Transverse colon (tissue), 4 donors: ENCODE measurements at regions not wholly inside any gene's neighbourhood (a gene's known extent, or its start where the extent isn't known, plus 50 kb on each side); places are given as distances from the start of the nearest gene placed in this dataset.

Experiments
- DNase-seq: peaks from one replicate; pipeline ENCODE4 v3.0.0-alpha.2; 2019
- H3K27ac ChIP-seq, 4 donors: fragments of 200-600 bp; sonication (generic); 2 replicates each; pipeline ENCODE4 v1.5.1; 2016 to 2018; ENCODE audit warnings: inconsistent platforms in 4 of 4
- H3K27me3 ChIP-seq: fragments of 200-600 bp; sonication (generic); 2 replicates; pipeline ENCODE4 v1.5.1; 2017; ENCODE audit warnings: inconsistent platforms
- H3K36me3 ChIP-seq, 4 donors: fragments of 200-600 bp; sonication (generic); 2 replicates each; pipeline ENCODE4 v1.5.1; 2017 to 2019; ENCODE audit warnings: inconsistent platforms in 4 of 4
- H3K4me1 ChIP-seq, 4 donors: fragments of 200-600 bp; sonication (generic); 2 replicates each; pipeline ENCODE4 v1.5.1; 2017 to 2020; ENCODE audit warnings: inconsistent platforms in 4 of 4
- H3K4me3 ChIP-seq, 4 donors: fragments of 200-600 bp; sonication (generic); 1 replicate in 1 of 4; 2 replicates in 3 of 4; pipeline versions ENCODE4 v1.5.1 to v1.6.1; 2017 to 2019; ENCODE audit warnings: inconsistent platforms in 4 of 4
- H3K9me3 ChIP-seq, 2 donors: fragments of 200-600 bp; sonication (generic); 2 replicates each; pipeline ENCODE4 v1.5.1; 2017 to 2019; ENCODE audit warnings: inconsistent platforms in 2 of 2
- CTCF ChIP-seq, 5 experiments: fragments of 200-600 bp in 3 of 5; fragments of 450-650 bp in 2 of 5; sonication (generic) in 3 of 5; IDR thresholded peaks; 1 replicate in 2 of 5; 2 replicates in 3 of 5; pipeline ENCODE4 v1.5.1; 2016 to 2017; ENCODE audit warnings: antibody characterized with exemption in 5 of 5, inconsistent platforms in 3 of 5, mild to moderate bottlenecking in 2 of 5, moderate library complexity in 1 of 5
- EP300 ChIP-seq: sonication (generic); formaldehyde crosslinking; IDR thresholded peaks from one replicate; pipeline ENCODE4 v1.6.1; 2017; ENCODE audit warnings: antibody characterized with exemption, low read depth
- POLR2A ChIP-seq: fragments of 450-650 bp; IDR thresholded peaks from one replicate; pipeline ENCODE4 v1.6.1; 2016; ENCODE audit warnings: antibody characterized with exemption, mild to moderate bottlenecking, moderate library complexity
- POLR2AphosphoS5 ChIP-seq, 3 donors: sonication (generic); formaldehyde crosslinking; IDR thresholded peaks; one replicate each; pipeline ENCODE4 v1.6.1; 2016; ENCODE audit warnings: antibody characterized with exemption in 3 of 3
- WGBS, 2 donors: methylation state at CpG; one replicate each; pipeline ENCODE4 v1.1.5; 2018; ENCODE audit warnings: low coverage in 1 of 2; 5-methylcytosine and 5-hydroxymethylcytosine counted together
- in situ Hi-C, 4 donors: fragments of 200-750 bp; cut with MboI; loops; one replicate each; pipeline versions ENCODE4 v1.15.0 to v1.15.1; 2017; ENCODE audit warnings: low sequenced_read_pairs in 3 of 4, low pct_ligation_motif_present in 1 of 4, low pct_unique_long_range_greater_than_20kb in 1 of 4
- intact Hi-C: fragments of 100-400 bp; cut with DNase I; formaldehyde crosslinking; loops from one replicate; pipeline ENCODE4 v1.15.1; 2023; ENCODE audit warnings: low total_unique reads

GRCh38 chr2:71965530-71965929 lies 182.1 kb downstream of the CYP26B1 start:
- intact Hi-C loops, result no loop called here
- Histone ChIP-seq H3K4me3 (no peak overlapping the region), H3K9me3 (no peaks in the 10 kb centered on the region), H3K27me3 (no peaks in the 10 kb centered on the region), H3K4me1 (peaks cover 0 to 2% (median 0%) of the 10 kb centered on the region in 4 donors), H3K27ac (no peak overlapping the region), H3K36me3 (no peaks in the 10 kb centered on the region)
- in situ Hi-C loops, result no loop called here
- TF ChIP-seq POLR2A (no peak), POLR2AphosphoS5 (IDR thresholded peaks at IDR 0.05) (no peak), CTCF (IDR thresholded peaks at IDR 0.05) (no peak), EP300 (no peak)
- 48 to 69% methylated on average over 1 of the region's 1 CpG for WGBS, 2 donors
- DNase-seq, result no peak

DNA sequence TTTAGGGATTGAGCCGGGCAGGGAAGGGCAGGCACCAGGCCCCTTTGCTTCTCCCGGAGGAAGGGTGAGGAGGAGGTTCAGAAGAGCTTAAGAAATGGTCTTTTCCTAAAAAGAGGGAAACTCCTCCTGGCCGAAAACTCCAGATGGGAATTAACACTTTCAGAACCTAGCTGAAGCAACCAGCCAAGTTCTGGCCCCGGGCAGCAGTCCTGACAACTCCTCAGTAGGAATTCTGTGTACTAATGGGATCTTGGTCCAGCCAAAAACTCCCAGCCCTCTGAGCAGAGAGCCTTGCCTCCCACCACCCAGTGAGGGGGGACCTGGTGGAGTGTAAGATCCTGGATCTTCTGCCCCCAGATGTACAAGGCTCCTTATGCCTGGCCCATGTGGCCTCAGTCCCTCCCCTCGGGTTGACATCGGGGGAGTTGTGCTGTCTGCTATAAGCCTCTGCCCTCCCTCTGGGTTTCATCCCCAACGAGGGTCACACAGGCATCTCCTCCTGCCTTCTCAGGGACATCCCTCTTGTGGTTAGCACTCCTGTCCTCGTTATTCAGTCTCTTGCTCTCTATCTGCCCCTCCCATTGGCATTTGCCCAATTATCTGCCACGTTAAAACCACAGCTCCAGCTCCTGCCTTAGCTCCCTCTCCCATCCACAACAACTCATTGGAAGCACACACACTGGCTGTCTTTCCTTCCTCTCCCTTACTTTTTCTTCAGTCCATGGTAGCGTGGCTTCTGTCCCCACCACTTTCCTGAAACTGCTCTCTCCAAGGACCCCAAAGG lies 184.6 kb downstream of the CYP26B1 start:
- in situ Hi-C loops (no loop called here), intact Hi-C loops (no loop called here)
- 50 to 58% methylated on average over 6 to 10 of the region's 10 CpGs for WGBS, 2 donors
- Histone ChIP-seq H3K4me3 (no peak overlapping the region), H3K9me3 (peaks cover 9 to 12% of the 10 kb centered on the region in 2 donors), H3K27me3 (no peaks in the 10 kb centered on the region), H3K4me1 (peaks cover 0 to 2% (median 0%) of the 10 kb centered on the region in 4 donors), H3K27ac (no peak overlapping the region), H3K36me3 (no peaks in the 10 kb centered on the region)
- DNase-seq, result no peak
- TF ChIP-seq POLR2A, result no peak
- TF ChIP-seq POLR2AphosphoS5 (IDR thresholded peaks at IDR 0.05), result no peak
- TF ChIP-seq CTCF (IDR thresholded peaks at IDR 0.05), result no peak
- TF ChIP-seq EP300, result no peak

DNA sequence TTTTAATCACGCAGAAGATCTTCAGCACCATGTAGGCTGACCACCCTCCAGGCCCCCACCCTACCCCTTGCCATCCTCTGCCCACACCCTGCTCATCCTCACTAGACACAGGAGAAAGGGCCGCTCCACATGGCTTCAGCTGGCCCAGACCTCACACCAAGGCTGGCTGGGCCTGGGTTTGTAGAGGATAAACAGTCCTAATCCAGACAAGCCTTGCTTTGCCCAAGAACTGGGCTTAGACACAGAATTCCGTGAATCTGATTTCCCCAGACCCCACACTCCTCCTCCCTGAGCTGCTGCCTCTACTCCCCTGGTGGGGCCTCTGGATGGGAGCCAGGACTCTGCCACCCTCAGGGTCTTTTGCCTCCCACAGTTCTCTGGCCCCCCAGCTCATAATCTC lies 185.3 kb downstream of the CYP26B1 start:
- TF ChIP-seq CTCF (IDR thresholded peaks at IDR 0.05) (no peak), POLR2AphosphoS5 (IDR thresholded peaks at IDR 0.05) (no peak), EP300 (no peak), POLR2A (no peak)
- WGBS, 2 donors, result 62 to 100% methylated on average over 1 to 3 of the region's 3 CpGs
- Histone ChIP-seq H3K4me3 (no peak overlapping the region), H3K36me3 (no peaks in the 10 kb centered on the region), H3K27ac (no peak overlapping the region), H3K27me3 (no peaks in the 10 kb centered on the region), H3K4me1 (peaks cover 0 to 2% (median 0%) of the 10 kb centered on the region in 4 donors), H3K9me3 (peaks cover 13 to 15% of the 10 kb centered on the region in 2 donors)
- intact Hi-C loops (no loop called here), in situ Hi-C loops (no loop called here)
- DNase-seq, result no peak

DNA sequence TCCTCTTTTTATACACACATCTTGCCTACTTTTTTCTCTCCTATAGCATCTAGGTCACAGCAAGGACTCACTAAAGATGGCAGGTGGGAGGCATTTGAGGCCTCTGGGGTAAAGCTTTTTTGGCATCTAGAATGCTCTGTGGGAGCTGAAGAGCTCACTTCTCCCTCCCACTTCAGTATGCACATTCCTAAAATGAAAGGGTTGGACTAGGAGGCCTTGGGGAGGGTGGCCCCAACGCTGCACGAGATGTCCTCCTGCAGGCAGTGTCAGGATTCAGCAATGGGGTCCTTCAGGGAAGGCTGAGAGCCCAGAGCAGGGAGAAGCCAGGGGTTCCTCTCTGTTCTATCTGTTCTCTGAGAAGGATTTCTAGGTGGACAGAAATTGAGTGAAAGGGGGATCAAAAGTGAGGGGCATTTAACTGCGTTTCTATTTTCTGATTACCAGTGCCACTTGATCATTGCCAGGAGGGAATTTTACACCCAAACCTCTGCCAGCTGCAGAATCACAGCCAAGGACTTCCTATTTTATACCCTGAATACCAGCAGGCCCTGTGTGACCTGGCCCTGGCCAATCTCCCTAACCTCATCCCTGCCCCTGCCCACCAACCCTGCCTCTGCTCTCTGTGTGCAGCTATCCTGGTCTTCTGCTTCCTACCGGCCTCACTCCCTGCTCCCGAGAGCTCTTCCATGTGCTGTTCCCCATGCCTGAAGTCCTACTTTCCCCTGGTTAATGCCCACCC lies 186.2 kb downstream of the CYP26B1 start:
- no peak for DNase-seq
- H3K27ac ChIP-seq, result no peak overlapping the region
- H3K4me3 ChIP-seq, result no peak overlapping the region
- 76 to 84% methylated on average over 3 to 5 of the region's 5 CpGs for WGBS, 2 donors
- in situ Hi-C loops, result no loop called here
- H3K36me3 ChIP-seq, result no peaks in the 10 kb centered on the region
- H3K27me3 ChIP-seq, result no peaks in the 10 kb centered on the region
- TF ChIP-seq POLR2A (no peak), POLR2AphosphoS5 (IDR thresholded peaks at IDR 0.05) (no peak), CTCF (IDR thresholded peaks at IDR 0.05) (no peak), EP300 (no peak)
- H3K4me1 ChIP-seq, result peaks cover 0 to 2% (median 0%) of the 10 kb centered on the region in 4 donors
- peaks cover 13 to 19% of the 10 kb centered on the region in 2 donors for H3K9me3 ChIP-seq
- intact Hi-C loops, result no loop called here
